Loucy (cell line): ENCODE measurements at regions not wholly inside any gene's neighbourhood (a gene's known extent, or its start where the extent isn't known, plus 50 kb on each side); places are given as distances from the start of the nearest gene placed in this dataset.

ENCODE experiments used
- EZH2phosphoT487 ChIP-seq: fragments of 200-600 bp; IDR thresholded peaks from 2 replicates; pipeline ENCODE4 v1.6.1; 2018; ENCODE audit warnings: antibody characterized with exemption, mild to moderate bottlenecking, moderate library complexity, borderline replicate concordance
- TF ChIP-seq, protein P1 (sequence below): fragments of 200-600 bp; sonication (generic); conservative IDR thresholded peaks from 2 replicates; pipeline ENCODE4 v1.5.1; 2014; ENCODE audit warnings: mild to moderate bottlenecking, antibody characterized with exemption, low read length

DNA sequence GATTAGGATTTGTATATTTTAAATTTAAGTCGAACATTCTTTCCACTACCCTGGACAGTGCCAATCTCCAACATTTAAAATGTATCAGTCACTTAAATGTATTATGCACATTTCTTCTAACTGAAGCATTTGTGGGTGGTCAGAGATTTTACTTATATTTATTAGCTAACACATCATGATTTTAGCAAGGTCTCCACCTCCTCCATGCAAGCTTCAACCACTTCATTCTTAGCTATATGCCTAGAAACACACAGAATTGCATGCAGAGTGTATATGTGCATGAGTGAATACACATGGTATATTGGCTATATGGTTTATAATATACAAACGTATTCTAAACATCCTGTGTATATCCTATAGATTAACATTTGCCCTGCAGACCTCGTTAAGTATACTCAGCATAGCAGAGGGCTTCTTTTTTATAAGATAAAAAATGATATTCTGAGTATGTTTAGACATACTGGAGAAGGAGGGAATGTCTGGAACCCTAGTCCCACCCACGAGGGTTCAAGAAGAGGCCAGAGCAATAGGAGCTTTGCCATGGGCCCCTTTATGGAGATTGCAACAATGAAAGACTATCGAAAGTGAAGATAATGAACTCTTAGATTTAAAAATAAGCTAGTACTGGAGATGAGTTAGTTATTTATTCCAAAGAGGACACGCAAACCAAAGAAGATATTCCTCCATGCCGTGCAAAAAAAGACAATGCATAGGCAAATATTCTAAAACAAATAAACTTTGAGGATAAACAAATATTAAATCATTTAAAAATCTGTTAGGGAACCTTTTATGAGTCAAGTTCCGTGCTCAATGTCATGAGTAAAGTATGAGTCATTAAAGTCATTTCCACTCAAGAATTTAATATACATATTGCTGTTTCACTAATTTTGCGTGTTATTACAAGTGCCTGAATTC is 480.4 kb downstream of the SIPA1L2 start:
- TF ChIP-seq, protein P1, sequence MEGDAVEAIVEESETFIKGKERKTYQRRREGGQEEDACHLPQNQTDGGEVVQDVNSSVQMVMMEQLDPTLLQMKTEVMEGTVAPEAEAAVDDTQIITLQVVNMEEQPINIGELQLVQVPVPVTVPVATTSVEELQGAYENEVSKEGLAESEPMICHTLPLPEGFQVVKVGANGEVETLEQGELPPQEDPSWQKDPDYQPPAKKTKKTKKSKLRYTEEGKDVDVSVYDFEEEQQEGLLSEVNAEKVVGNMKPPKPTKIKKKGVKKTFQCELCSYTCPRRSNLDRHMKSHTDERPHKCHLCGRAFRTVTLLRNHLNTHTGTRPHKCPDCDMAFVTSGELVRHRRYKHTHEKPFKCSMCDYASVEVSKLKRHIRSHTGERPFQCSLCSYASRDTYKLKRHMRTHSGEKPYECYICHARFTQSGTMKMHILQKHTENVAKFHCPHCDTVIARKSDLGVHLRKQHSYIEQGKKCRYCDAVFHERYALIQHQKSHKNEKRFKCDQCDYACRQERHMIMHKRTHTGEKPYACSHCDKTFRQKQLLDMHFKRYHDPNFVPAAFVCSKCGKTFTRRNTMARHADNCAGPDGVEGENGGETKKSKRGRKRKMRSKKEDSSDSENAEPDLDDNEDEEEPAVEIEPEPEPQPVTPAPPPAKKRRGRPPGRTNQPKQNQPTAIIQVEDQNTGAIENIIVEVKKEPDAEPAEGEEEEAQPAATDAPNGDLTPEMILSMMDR = no peak
- no peak for TF ChIP-seq EZH2phosphoT487
